Duodenal mucosa (tissue), 2 donors: ENCODE measurements at regions not wholly inside any gene's neighbourhood (a gene's known extent, or its start where the extent isn't known, plus 50 kb on each side); places are given as distances from the start of the nearest gene placed in this dataset.

Source experiments
- H3K27ac ChIP-seq: one replicate; pipeline ENCODE4 v1.7.0; 2013; ENCODE audit warnings: low read depth, low read length
- H3K27me3 ChIP-seq, 2 donors: one replicate each; pipeline ENCODE4 v1.7.0; 2013; ENCODE audit warnings: low read length in 2 of 2, control low read depth in 1 of 2; ENCODE audit not compliant: insufficient read depth in 2 of 2, control insufficient read depth in 1 of 2
- H3K36me3 ChIP-seq, 2 donors: one replicate each; pipeline ENCODE4 v1.7.0; 2013; ENCODE audit warnings: low read length in 2 of 2, control low read depth in 1 of 2; ENCODE audit not compliant: insufficient read depth in 2 of 2, control insufficient read depth in 1 of 2
- H3K4me1 ChIP-seq, 2 donors: one replicate each; pipeline ENCODE4 v1.7.0; 2013; ENCODE audit warnings: low read length in 2 of 2, control low read depth in 1 of 2; ENCODE audit not compliant: insufficient read depth in 2 of 2, control insufficient read depth in 1 of 2
- H3K4me3 ChIP-seq, 2 donors: one replicate each; pipeline ENCODE4 v1.7.0; 2013; ENCODE audit warnings: low read length in 2 of 2, low read depth in 1 of 2
- H3K9ac ChIP-seq, 2 donors: one replicate each; pipeline ENCODE4 v1.7.0; 2013; ENCODE audit warnings: low read length in 2 of 2, low read depth in 1 of 2
- H3K9me3 ChIP-seq, 2 donors: one replicate each; pipeline ENCODE4 v1.7.0; 2013; ENCODE audit warnings: low read length in 2 of 2, control low read depth in 1 of 2; ENCODE audit not compliant: control insufficient read depth in 1 of 2

- H3K27ac ChIP-seq = no peak overlapping the region
- no peak overlapping the region for H3K9ac ChIP-seq
- no peaks in the 10 kb centered on the region for H3K36me3 ChIP-seq
- no peaks in the 10 kb centered on the region for H3K9me3 ChIP-seq
- no peak overlapping the region for H3K4me3 ChIP-seq
- no peaks in the 10 kb centered on the region for H3K27me3 ChIP-seq
- H3K4me1 ChIP-seq = no peaks in the 10 kb centered on the region
Observed at GRCh38 chr21:25387665-25388064, 219.6 kb downstream of the MRPL39 start.

- H3K36me3 ChIP-seq = no peaks in the 10 kb centered on the region
- H3K27me3 ChIP-seq = no peaks in the 10 kb centered on the region
- H3K4me1 ChIP-seq = no peaks in the 10 kb centered on the region
- H3K9ac ChIP-seq = no peak overlapping the region
- no peak overlapping the region for H3K27ac ChIP-seq
- no peaks in the 10 kb centered on the region for H3K9me3 ChIP-seq
- H3K4me3 ChIP-seq = no peak overlapping the region
Observed at GRCh38 chr21:25385911-25386474, 221.3 kb downstream of the MRPL39 start.

- Histone ChIP-seq H3K27me3 (no peaks in the 10 kb centered on the region), H3K36me3 (no peaks in the 10 kb centered on the region), H3K9ac (no peak overlapping the region), H3K4me3 (no peak overlapping the region), H3K4me1 (no peaks in the 10 kb centered on the region), H3K9me3 (no peaks in the 10 kb centered on the region), H3K27ac (no peak overlapping the region)
Observed at GRCh38 chr21:25385341-25385740, 221.9 kb downstream of the MRPL39 start.

GRCh38 chr21:25384782-25385181 lies 222.5 kb downstream of the MRPL39 start:
- no peak overlapping the region for H3K4me3 ChIP-seq
- no peaks in the 10 kb centered on the region for H3K27me3 ChIP-seq
- no peaks in the 10 kb centered on the region for H3K4me1 ChIP-seq
- no peak overlapping the region for H3K27ac ChIP-seq
- H3K9me3 ChIP-seq = no peaks in the 10 kb centered on the region
- no peak overlapping the region for H3K9ac ChIP-seq
- no peaks in the 10 kb centered on the region for H3K36me3 ChIP-seq

- H3K36me3 ChIP-seq = no peaks in the 10 kb centered on the region
- no peaks in the 10 kb centered on the region for H3K27me3 ChIP-seq
- H3K4me1 ChIP-seq = no peaks in the 10 kb centered on the region
- H3K27ac ChIP-seq = no peak overlapping the region
- H3K4me3 ChIP-seq = no peak overlapping the region
- H3K9ac ChIP-seq = no peak overlapping the region
- H3K9me3 ChIP-seq = peaks cover 0 to 3% of the 10 kb centered on the region in 2 donors
Observed at GRCh38 chr21:25383545-25383944, 223.7 kb downstream of the MRPL39 start.

DNA sequence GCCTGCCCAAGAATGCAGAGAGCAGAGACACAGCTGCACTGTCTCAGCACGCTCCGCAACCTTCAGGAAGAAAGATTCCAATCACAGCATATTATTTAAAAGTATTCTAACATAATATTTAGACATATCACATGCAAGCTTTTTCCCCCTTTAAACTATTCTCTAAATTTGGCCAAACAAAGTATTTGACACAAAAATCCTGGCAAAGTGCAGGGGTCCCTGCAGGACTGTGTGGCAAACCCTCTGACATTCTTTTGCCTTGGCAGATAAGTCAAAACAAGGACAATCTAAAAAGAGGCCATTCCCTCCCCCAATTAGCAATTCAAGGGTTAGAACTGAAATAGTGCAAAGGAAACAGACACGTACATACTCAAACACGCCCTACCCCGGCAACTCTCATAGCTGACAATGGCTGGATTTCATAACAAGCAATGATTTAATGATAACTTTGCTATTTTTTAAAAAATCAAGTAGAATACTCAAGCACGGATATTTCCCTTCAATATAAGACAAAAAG lies 225.3 kb downstream of the MRPL39 start:
- Histone ChIP-seq H3K4me3 (no peak overlapping the region), H3K36me3 (no peaks in the 10 kb centered on the region), H3K9me3 (peaks cover 0 to 3% of the 10 kb centered on the region in 2 donors), H3K27me3 (no peaks in the 10 kb centered on the region), H3K27ac (no peak overlapping the region), H3K9ac (no peak overlapping the region), H3K4me1 (no peaks in the 10 kb centered on the region)

DNA sequence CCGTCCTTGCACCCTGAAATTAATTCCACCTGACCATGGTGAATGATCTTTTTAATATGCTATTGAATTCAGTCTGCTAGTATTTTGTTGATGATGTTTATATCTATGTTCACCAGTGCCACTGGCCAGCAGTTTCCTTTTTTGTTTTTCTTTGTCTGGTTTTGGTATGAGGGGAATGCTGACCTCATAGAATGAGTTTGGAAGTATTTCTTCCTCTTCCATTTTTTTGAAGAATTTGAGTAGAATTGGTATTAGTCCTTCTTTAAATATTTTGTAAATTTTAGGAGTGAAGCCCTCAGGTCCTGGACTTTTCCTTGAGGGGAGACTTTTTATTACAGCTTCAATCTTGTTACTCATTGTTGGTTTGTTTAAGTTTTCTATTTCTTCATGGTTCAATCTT lies 231.6 kb downstream of the MRPL39 start:
- H3K27me3 ChIP-seq = no peaks in the 10 kb centered on the region
- peaks cover 0 to 3% of the 10 kb centered on the region in 2 donors for H3K9me3 ChIP-seq
- no peaks in the 10 kb centered on the region for H3K36me3 ChIP-seq
- H3K27ac ChIP-seq = no peak overlapping the region
- H3K4me1 ChIP-seq = no peaks in the 10 kb centered on the region
- H3K9ac ChIP-seq = no peak overlapping the region
- H3K4me3 ChIP-seq = no peak overlapping the region

DNA sequence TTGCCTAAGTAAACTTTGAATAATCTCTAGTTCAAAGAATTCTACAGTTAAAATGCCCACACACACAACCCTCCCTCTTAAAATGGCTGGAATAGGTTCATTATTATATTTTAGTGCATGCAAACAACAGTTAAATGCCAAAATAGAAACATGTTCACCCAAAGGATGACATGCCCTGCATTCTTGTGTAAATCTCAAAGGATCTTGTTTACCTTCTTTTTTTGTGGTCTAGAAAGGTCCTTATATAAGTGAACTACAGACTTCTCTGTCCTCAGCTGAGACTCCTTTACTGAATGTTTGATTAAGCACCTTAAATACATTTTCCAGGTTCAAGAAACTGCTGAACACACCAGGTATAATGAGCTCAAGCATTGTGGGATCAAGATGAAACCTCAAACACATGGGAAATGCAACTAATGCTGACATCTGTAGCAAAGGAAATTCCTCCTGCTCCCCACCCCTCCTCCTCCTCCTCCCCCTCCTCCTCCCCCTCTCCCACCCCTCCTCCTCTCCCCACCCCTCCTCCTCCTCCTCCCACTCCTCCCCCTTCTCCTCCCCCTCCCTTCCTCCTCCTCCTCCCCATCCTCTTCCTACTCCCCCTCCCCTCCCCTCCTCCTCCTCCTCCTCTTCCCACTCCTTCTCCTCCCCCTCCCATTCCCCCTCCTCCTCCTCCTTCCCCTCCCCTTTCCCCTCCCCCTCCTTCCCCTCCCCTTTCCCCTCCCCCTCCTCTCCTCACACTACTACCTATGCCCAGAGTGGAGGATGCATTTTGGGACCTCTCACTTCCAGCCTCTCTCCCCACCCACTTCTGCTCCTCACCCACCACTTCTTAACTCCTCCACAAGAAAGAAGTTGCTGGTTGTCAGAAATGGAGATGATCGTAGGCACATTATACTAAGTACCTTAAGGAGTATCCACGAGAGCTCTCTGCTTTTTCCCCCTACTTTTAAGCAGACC lies 233.9 kb downstream of the MRPL39 start:
- H3K36me3 ChIP-seq = no peaks in the 10 kb centered on the region
- no peaks in the 10 kb centered on the region for H3K27me3 ChIP-seq
- H3K4me1 ChIP-seq = no peaks in the 10 kb centered on the region
- H3K4me3 ChIP-seq = no peak overlapping the region
- no peak overlapping the region for H3K9ac ChIP-seq
- no peaks in the 10 kb centered on the region for H3K9me3 ChIP-seq
- H3K27ac ChIP-seq = no peak overlapping the region

GRCh38 chr21:25371841-25372425 lies 235.3 kb downstream of the MRPL39 start:
- no peak overlapping the region for H3K27ac ChIP-seq
- H3K9me3 ChIP-seq = no peaks in the 10 kb centered on the region
- no peak overlapping the region for H3K4me3 ChIP-seq
- no peaks in the 10 kb centered on the region for H3K27me3 ChIP-seq
- H3K36me3 ChIP-seq = no peaks in the 10 kb centered on the region
- H3K9ac ChIP-seq = no peak overlapping the region
- H3K4me1 ChIP-seq = no peaks in the 10 kb centered on the region

GRCh38 chr21:25370311-25370744 lies 237.0 kb downstream of the MRPL39 start:
- Histone ChIP-seq H3K36me3 (no peaks in the 10 kb centered on the region), H3K27me3 (no peaks in the 10 kb centered on the region), H3K9ac (no peak overlapping the region), H3K4me3 (no peak overlapping the region), H3K9me3 (no peaks in the 10 kb centered on the region), H3K27ac (no peak overlapping the region), H3K4me1 (no peaks in the 10 kb centered on the region)
